ENCODE measurements at regions not wholly inside any gene's neighbourhood (a gene's known extent, or its start where the extent isn't known, plus 50 kb on each side); places are given as distances from the start of the nearest gene placed in this dataset.

DNA sequence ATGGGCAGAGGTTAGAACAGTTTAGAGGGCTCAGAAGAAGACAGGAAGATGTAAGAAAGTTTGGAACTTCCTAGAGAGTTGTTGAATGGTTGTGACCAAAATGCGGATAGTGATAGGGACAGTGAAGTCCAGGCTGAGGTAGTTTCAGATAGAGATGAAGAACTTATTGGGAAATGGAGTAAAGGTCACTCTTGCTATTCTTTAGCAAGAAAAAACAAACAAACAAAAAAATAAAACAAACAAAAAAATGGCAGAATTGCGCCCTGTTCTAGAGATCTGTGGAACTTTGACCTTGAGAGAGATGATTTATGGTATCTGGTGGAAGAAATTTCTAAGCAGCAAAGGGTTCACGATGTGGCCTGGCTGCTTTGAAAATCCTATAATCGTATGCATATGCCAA, 185.1 kb upstream of the SFRP2 start (continued):
- TF ChIP-seq SP2 (IDR thresholded peaks at IDR 0.05; ENCODE audit: low read length) (no peak), CEBPB (IDR thresholded peaks at IDR 0.05; ENCODE audit: low read depth, low read length) (no peak)

Data from H1 (cell line).